ENCODE measurements at regions not wholly inside any gene's neighbourhood (a gene's known extent, or its start where the extent isn't known, plus 50 kb on each side); places are given as distances from the start of the nearest gene placed in this dataset.

DNA sequence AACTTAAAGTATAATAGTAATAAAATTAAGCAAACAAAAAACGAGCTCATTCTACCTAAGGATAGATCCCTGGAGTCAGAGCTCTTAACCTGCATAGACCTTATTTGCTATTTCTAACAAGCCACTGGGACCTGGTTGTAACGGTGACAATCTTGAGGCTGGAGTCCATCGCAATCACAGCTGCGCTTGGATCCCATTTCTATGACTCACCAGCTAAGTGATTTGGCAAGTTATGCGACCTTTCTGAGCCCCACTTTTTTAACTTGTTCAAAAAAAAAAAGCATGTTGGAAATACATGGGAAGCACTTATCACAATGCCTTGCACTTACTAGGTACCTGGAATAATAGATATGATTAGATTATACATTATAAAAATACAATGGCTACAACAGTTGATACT is 389.5 kb upstream of the CDH4 start:
- H3K79me2 ChIP-seq (ENCODE audit: insufficient read depth, low read depth, low read length) = no peaks in the 10 kb centered on the region
- no peak overlapping the region for H3K4me3 ChIP-seq (ENCODE audit: low read depth, low read length, poor library complexity, severe bottlenecking)

DNA sequence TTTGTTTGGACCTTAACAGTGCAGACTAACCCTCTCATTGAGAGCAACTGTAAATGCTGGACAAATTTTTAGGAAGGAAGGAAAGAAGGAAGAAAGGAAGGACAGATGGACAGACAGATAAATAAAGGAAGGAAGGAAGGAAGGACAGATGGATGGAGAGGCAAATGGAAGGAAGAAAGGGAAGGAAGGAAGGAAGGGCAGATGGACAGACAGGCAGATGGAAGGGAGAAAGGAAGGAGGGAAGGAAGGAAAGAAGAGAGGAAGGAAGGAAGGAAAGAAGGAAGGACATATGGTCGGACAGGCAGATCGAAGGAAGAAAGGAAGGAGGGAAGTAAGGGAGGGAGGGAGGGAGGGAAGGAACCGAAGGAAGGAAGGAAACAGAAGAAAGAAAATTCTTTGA is 388.5 kb upstream of the CDH4 start:
- H3K36me3 ChIP-seq (ENCODE audit: insufficient read depth, low read length) = no peaks in the 10 kb centered on the region
- H3K79me2 ChIP-seq (ENCODE audit: insufficient read depth, low read depth, low read length) = no peaks in the 10 kb centered on the region
- no peaks in the 10 kb centered on the region for H4K20me1 ChIP-seq (ENCODE audit: insufficient read depth, low read length)
- intact Hi-C loops (cut with micrococcal nuclease; ENCODE audit: unreplicated experiment) = no loop called here
- DNase-seq (ENCODE audit: low spot score) = no peak
- no peaks in the 10 kb centered on the region for H3K9me2 ChIP-seq (ENCODE audit: insufficient read depth, low read length)
- CTCF ChIA-PET (ENCODE audit: unreplicated experiment) = no interaction called here
- H2AFZ ChIP-seq (ENCODE audit: low read length) = no peak overlapping the region
- TF ChIP-seq EZH2phosphoT487 (IDR thresholded peaks at IDR 0.05; ENCODE audit: borderline replicate concordance, low read depth, low read length) (no peak), CTCF (conservative IDR thresholded peaks at IDR 0.05; ENCODE audit: low read length) (no peak)
- no peak overlapping the region for H3K4me2 ChIP-seq (ENCODE audit: low read length)
- H3K4me1 ChIP-seq (ENCODE audit: insufficient read depth, low read length, poor library complexity, severe bottlenecking) = no peaks in the 10 kb centered on the region
- no peak overlapping the region for H3K27ac ChIP-seq (ENCODE audit: low read depth, low read length, poor library complexity, severe bottlenecking)
- no TSS peak for BruUV-seq (replicated peaks)
- POLR2A ChIA-PET = interaction anchor here (0.7 kb wide), 1 partner anchor 344 kb away, joined by 7 read pairs; no protein-coding TSS in a partner anchor
- no peak overlapping the region for H3K4me3 ChIP-seq (ENCODE audit: low read depth, low read length, poor library complexity, severe bottlenecking)
- no peaks in the 10 kb centered on the region for H3K9me3 ChIP-seq (ENCODE audit: low read length)

More for the DNA sequence above, 389.5 kb upstream of the CDH4 start:
- H3K4me1 ChIP-seq (ENCODE audit: insufficient read depth, low read length, poor library complexity, severe bottlenecking) = no peaks in the 10 kb centered on the region
- no TSS peak for BruUV-seq (replicated peaks)
- H3K4me2 ChIP-seq (ENCODE audit: low read length) = no peak overlapping the region
- no peak overlapping the region for H2AFZ ChIP-seq (ENCODE audit: low read length)
- POLR2A ChIA-PET = no interaction called here
- H3K27ac ChIP-seq (ENCODE audit: low read depth, low read length, poor library complexity, severe bottlenecking) = no peak overlapping the region
- no peak for DNase-seq (ENCODE audit: low spot score)
- no peaks in the 10 kb centered on the region for H3K9me3 ChIP-seq (ENCODE audit: low read length)
- H4K20me1 ChIP-seq (ENCODE audit: insufficient read depth, low read length) = no peaks in the 10 kb centered on the region
- CTCF ChIA-PET (ENCODE audit: unreplicated experiment) = no interaction called here
- no peaks in the 10 kb centered on the region for H3K9me2 ChIP-seq (ENCODE audit: insufficient read depth, low read length)
- TF ChIP-seq EZH2phosphoT487 (IDR thresholded peaks at IDR 0.05; ENCODE audit: borderline replicate concordance, low read depth, low read length) (no peak), CTCF (conservative IDR thresholded peaks at IDR 0.05; ENCODE audit: low read length) (no peak)
- no peaks in the 10 kb centered on the region for H3K36me3 ChIP-seq (ENCODE audit: insufficient read depth, low read length)
- intact Hi-C loops (cut with micrococcal nuclease; ENCODE audit: unreplicated experiment) = no loop called here

GRCh38 chr20:60867589-60867988 is 384.5 kb upstream of the CDH4 start:
- H3K9me2 ChIP-seq (ENCODE audit: insufficient read depth, low read length) = no peaks in the 10 kb centered on the region

More at GRCh38 chr20:60867589-60867988, 384.5 kb upstream of the CDH4 start:
- Histone ChIP-seq H2AFZ (ENCODE audit: low read length) (no peak overlapping the region), H3K4me3 (ENCODE audit: low read depth, low read length, poor library complexity, severe bottlenecking) (no peak overlapping the region), H4K20me1 (ENCODE audit: insufficient read depth, low read length) (no peaks in the 10 kb centered on the region), H3K4me1 (ENCODE audit: insufficient read depth, low read length, poor library complexity, severe bottlenecking) (no peaks in the 10 kb centered on the region), H3K9me3 (ENCODE audit: low read length) (no peaks in the 10 kb centered on the region), H3K79me2 (ENCODE audit: insufficient read depth, low read depth, low read length) (no peaks in the 10 kb centered on the region), H3K27ac (ENCODE audit: low read depth, low read length, poor library complexity, severe bottlenecking) (no peak overlapping the region), H3K36me3 (ENCODE audit: insufficient read depth, low read length) (no peaks in the 10 kb centered on the region), H3K4me2 (ENCODE audit: low read length) (no peak overlapping the region)
- CTCF ChIA-PET (ENCODE audit: unreplicated experiment) = no interaction called here
- DNase-seq (ENCODE audit: low spot score) = no peak
- TF ChIP-seq CTCF (conservative IDR thresholded peaks at IDR 0.05; ENCODE audit: low read length) (no peak), EZH2phosphoT487 (IDR thresholded peaks at IDR 0.05; ENCODE audit: borderline replicate concordance, low read depth, low read length) (no peak)
- intact Hi-C loops (cut with micrococcal nuclease; ENCODE audit: unreplicated experiment) = no loop called here
- POLR2A ChIA-PET = no interaction called here
- no TSS peak for BruUV-seq (replicated peaks)

Measured in OCI-LY7 (cell line).